Ovary (tissue), 7 donors: ENCODE measurements at regions not wholly inside any gene's neighbourhood (a gene's known extent, or its start where the extent isn't known, plus 50 kb on each side); places are given as distances from the start of the nearest gene placed in this dataset.

Experiments used
- DNase-seq, 5 donors: peaks; one replicate each; pipeline ENCODE4 v3.0.0-alpha.2; 2019 to 2020
- H3K27ac ChIP-seq, 2 donors: fragments of 200-600 bp; one replicate each; pipeline versions ENCODE4 v1.5.1 to v1.8.0; 2019 to 2022
- H3K27me3 ChIP-seq: fragments of 200-600 bp; one replicate; pipeline ENCODE4 v1.8.0; 2022
- H3K36me3 ChIP-seq: fragments of 200-600 bp; sonication (generic); one replicate; pipeline ENCODE4 v1.5.1; 2019
- H3K4me1 ChIP-seq: one replicate; pipeline ENCODE4 v1.8.1; 2013; ENCODE audit warnings: mild to moderate bottlenecking, moderate library complexity; ENCODE audit not compliant: insufficient read depth
- H3K4me3 ChIP-seq: fragments of 200-600 bp; sonication (generic); one replicate; pipeline ENCODE4 v1.5.1; 2017
- H3K9me3 ChIP-seq, 2 donors: fragments of 200-600 bp in 1 of 2; sonication (generic) in 1 of 2; one replicate each; pipeline versions ENCODE4 v1.5.1 to v1.8.1; 2013 to 2019; ENCODE audit warnings: mild to moderate bottlenecking in 1 of 2, moderate library complexity in 1 of 2
- CTCF ChIP-seq, 3 donors: fragments of 450-650 bp in 2 of 3; fragments of 200-600 bp in 1 of 3; IDR thresholded peaks; one replicate each; pipeline versions ENCODE4 v1.5.1 to v1.8.0; 2016 to 2022; ENCODE audit warnings: antibody characterized with exemption in 3 of 3, mild to moderate bottlenecking in 1 of 3
- EP300 ChIP-seq: sonication (generic); formaldehyde crosslinking; IDR thresholded peaks from one replicate; pipeline ENCODE4 v1.6.1; 2017; ENCODE audit warnings: antibody characterized with exemption
- POLR2A ChIP-seq: fragments of 450-650 bp; IDR thresholded peaks from one replicate; pipeline ENCODE4 v1.6.1; 2017; ENCODE audit warnings: antibody characterized with exemption, mild to moderate bottlenecking, moderate library complexity
- WGBS, 3 donors: extraction: QIAGEN DNeasy Blood & Tissue Kit in 1 of 3; methylation state at CpG; one replicate each; pipeline versions ENCODE4 v1.1.5 to v1.1.7; 2013 to 2017; 5-methylcytosine and 5-hydroxymethylcytosine counted together
- intact Hi-C, 4 donors: fragments of 100-400 bp; cut with DNase I; formaldehyde crosslinking; loops; one replicate each; pipeline versions ENCODE4 v1.11.0 to v1.15.1; 2022 to 2023
- donor health status: DM: no; HTN: no; CAD: no; lungs with moderate emphysema.
- donor health status: DM: no; HTN: no; CAD: no.
- donor health status: Bipolar disorder and iron deficiency.
- donor health status: DM: no; HTN: no; CAD: no.
- donor health status: DM: yes; HTN: yes; CAD: no.

- Histone ChIP-seq H3K4me1 (no peaks in the 10 kb centered on the region), H3K27ac (no peak overlapping the region), H3K36me3 (no peaks in the 10 kb centered on the region), H3K4me3 (no peak overlapping the region), H3K9me3 (no peaks in the 10 kb centered on the region), H3K27me3 (no peaks in the 10 kb centered on the region)
- no peak for TF ChIP-seq EP300
- no peak for TF ChIP-seq CTCF (IDR thresholded peaks at IDR 0.05)
- no peak for TF ChIP-seq POLR2A
- WGBS, 3 donors = 77 to 78% (median 77%) methylated on average over 1 of the region's 1 CpG
- no peak for DNase-seq
- intact Hi-C loops = no loop called here
These were observed 410.8 kb upstream of the REG3G start for GRCh38 chr2:78614726-78615125.

GRCh38 chr2:78615956-78616355 is 409.5 kb upstream of the REG3G start:
- H3K4me3 ChIP-seq = no peak overlapping the region
- H3K27ac ChIP-seq = no peak overlapping the region
- TF ChIP-seq POLR2A = no peak
- TF ChIP-seq EP300 = no peak
- TF ChIP-seq CTCF (IDR thresholded peaks at IDR 0.05) = no peak
- no peak for DNase-seq
- 81 to 85% (median 82%) methylated on average over 2 of the region's 2 CpGs for WGBS, 3 donors
- intact Hi-C loops = no loop called here
- no peaks in the 10 kb centered on the region for H3K4me1 ChIP-seq
- H3K36me3 ChIP-seq = no peaks in the 10 kb centered on the region
- no peaks in the 10 kb centered on the region for H3K27me3 ChIP-seq
- no peaks in the 10 kb centered on the region for H3K9me3 ChIP-seq

- intact Hi-C loops = no loop called here
- Histone ChIP-seq H3K27ac (no peak overlapping the region), H3K9me3 (no peaks in the 10 kb centered on the region), H3K4me3 (no peak overlapping the region), H3K4me1 (no peaks in the 10 kb centered on the region), H3K27me3 (peaks cover 4% of the 10 kb centered on the region), H3K36me3 (no peaks in the 10 kb centered on the region)
- 66 to 79% (median 70%) methylated on average over 2 of the region's 2 CpGs for WGBS, 3 donors
- TF ChIP-seq POLR2A (no peak), CTCF (IDR thresholded peaks at IDR 0.05) (no peak), EP300 (no peak)
- DNase-seq = no peak
These were observed 391.1 kb upstream of the REG3G start for GRCh38 chr2:78634425-78634824.

GRCh38 chr2:78644854-78645253 is 380.6 kb upstream of the REG3G start:
- no peaks in the 10 kb centered on the region for H3K4me1 ChIP-seq
- TF ChIP-seq EP300 (no peak), POLR2A (no peak), CTCF (IDR thresholded peaks at IDR 0.05) (no peak)
- H3K4me3 ChIP-seq = no peak overlapping the region
- H3K27ac ChIP-seq = no peak overlapping the region
- no peaks in the 10 kb centered on the region for H3K27me3 ChIP-seq
- H3K36me3 ChIP-seq = no peaks in the 10 kb centered on the region
- DNase-seq = no peak
- WGBS, 3 donors = 79 to 91% (median 83%) methylated on average over 1 of the region's 1 CpG
- intact Hi-C loops = no loop called here
- no peaks in the 10 kb centered on the region for H3K9me3 ChIP-seq
